Prostate gland (tissue), 2 donors: ENCODE measurements at regions not wholly inside any gene's neighbourhood (a gene's known extent, or its start where the extent isn't known, plus 50 kb on each side); places are given as distances from the start of the nearest gene placed in this dataset.
"Not testable (repeated sequence)": the region's sequence is repeated elsewhere in the genome, so short reads cannot be mapped to it uniquely, and the experiment has no call there.

ENCODE experiments used
- DNase-seq: peaks from one replicate; pipeline ENCODE4 v3.0.0-alpha.2; 2019; ENCODE audit warnings: low spot score
- H3K27ac ChIP-seq, 2 donors: fragments of 200-600 bp; sonication (generic); 2 replicates each; pipeline ENCODE4 v1.5.1; 2017 to 2019
- H3K27me3 ChIP-seq: fragments of 200-600 bp; sonication (generic); replicated peaks from 2 replicates; pipeline ENCODE4 v1.5.1; 2019; ENCODE audit not compliant: insufficient read depth
- H3K36me3 ChIP-seq, 2 donors: fragments of 200-600 bp; sonication (generic); 1 replicate in 1 of 2; 2 replicates in 1 of 2; pipeline versions ENCODE4 v1.5.1 to v1.8.1; 2017 to 2019
- H3K4me1 ChIP-seq: fragments of 200-600 bp; sonication (generic); replicated peaks from 2 replicates; pipeline ENCODE4 v1.5.1; 2019
- H3K4me3 ChIP-seq, 2 donors: fragments of 200-600 bp; sonication (generic); 2 replicates each; pipeline ENCODE4 v1.5.1; 2017 to 2019
- H3K9me3 ChIP-seq: fragments of 200-600 bp; sonication (generic); 2 replicates; pipeline ENCODE4 v1.5.1; 2017
- CTCF ChIP-seq, 4 experiments: fragments of 200-600 bp in 2 of 4; fragments of 450-650 bp in 2 of 4; sonication (generic) in 2 of 4; IDR thresholded peaks; 1 replicate in 3 of 4; 2 replicates in 1 of 4; pipeline ENCODE4 v1.5.1; 2016 to 2019; ENCODE audit warnings: antibody characterized with exemption in 4 of 4, mild to moderate bottlenecking in 2 of 4, moderate library complexity in 2 of 4
- POLR2A ChIP-seq: fragments of 450-650 bp; IDR thresholded peaks from one replicate; pipeline ENCODE4 v1.6.1; 2016; ENCODE audit warnings: antibody characterized with exemption, mild to moderate bottlenecking
- POLR2AphosphoS5 ChIP-seq: sonication (generic); formaldehyde crosslinking; IDR thresholded peaks from one replicate; pipeline ENCODE4 v1.6.1; 2017; ENCODE audit warnings: antibody characterized with exemption
- WGBS: methylation state at CpG from one replicate; pipeline ENCODE4 v1.1.5; 2018; 5-methylcytosine and 5-hydroxymethylcytosine counted together
- intact Hi-C: fragments of 100-400 bp; cut with DNase I; formaldehyde crosslinking; loops from one replicate; pipeline ENCODE4 v1.14.2; 2022

- WGBS = 86% methylated on average over 7 of the region's 7 CpGs
- H3K27ac ChIP-seq = no peak overlapping the region
- no peaks in the 10 kb centered on the region for H3K27me3 ChIP-seq
- DNase-seq = no peak
- no peak overlapping the region for H3K4me3 ChIP-seq
- H3K4me1 ChIP-seq = no peaks in the 10 kb centered on the region
- H3K9me3 ChIP-seq = no peaks in the 10 kb centered on the region
- no peaks in the 10 kb centered on the region for H3K36me3 ChIP-seq
- no peak for TF ChIP-seq CTCF (IDR thresholded peaks at IDR 0.05)
- no peak for TF ChIP-seq POLR2AphosphoS5
- no peak for TF ChIP-seq POLR2A
- intact Hi-C loops = no loop called here
Measured at GRCh38 chr1:14270821-14271220, 327.7 kb upstream of the KAZN start.

GRCh38 chr1:14273811-14274210 is 324.7 kb upstream of the KAZN start:
- no peak overlapping the region for H3K4me3 ChIP-seq
- H3K4me1 ChIP-seq = no peaks in the 10 kb centered on the region
- H3K9me3 ChIP-seq = no peaks in the 10 kb centered on the region
- no peak for DNase-seq
- H3K27ac ChIP-seq = no peak overlapping the region
- no peak for TF ChIP-seq POLR2A
- H3K36me3 ChIP-seq = no peaks in the 10 kb centered on the region
- 79% methylated on average over 5 of the region's 5 CpGs for WGBS
- intact Hi-C loops = no loop called here
- H3K27me3 ChIP-seq = no peaks in the 10 kb centered on the region

- intact Hi-C loops, H3K27me3 ChIP-seq, H3K36me3 ChIP-seq, H3K9me3 ChIP-seq, H3K27ac ChIP-seq, H3K4me3 ChIP-seq, H3K4me1 ChIP-seq, DNase-seq: not testable (repeated sequence)
- 98% methylated on average over 12 of the region's 12 CpGs for WGBS
Measured at GRCh38 chr1:14279891-14280290, 318.6 kb upstream of the KAZN start.

- no peak for DNase-seq
- Histone ChIP-seq H3K27ac (no peak overlapping the region), H3K9me3 (no peaks in the 10 kb centered on the region), H3K4me3 (no peak overlapping the region), H3K36me3 (no peaks in the 10 kb centered on the region), H3K4me1 (no peaks in the 10 kb centered on the region), H3K27me3 (no peaks in the 10 kb centered on the region)
- WGBS = 32% methylated on average over 2 of the region's 2 CpGs
- no peak for TF ChIP-seq POLR2A
- intact Hi-C loops = no loop called here
Measured at GRCh38 chr1:14280909-14281308, 317.6 kb upstream of the KAZN start.

GRCh38 chr1:14281412-14281811 is 317.1 kb upstream of the KAZN start:
- Histone ChIP-seq H3K9me3 (no peaks in the 10 kb centered on the region), H3K36me3 (no peaks in the 10 kb centered on the region), H3K27me3 (no peaks in the 10 kb centered on the region), H3K4me3 (no peak overlapping the region), H3K4me1 (no peaks in the 10 kb centered on the region), H3K27ac (no peak overlapping the region)
- intact Hi-C loops = no loop called here
- TF ChIP-seq POLR2AphosphoS5 = no peak
- TF ChIP-seq POLR2A = no peak
- TF ChIP-seq CTCF (IDR thresholded peaks at IDR 0.05) = no peak
- 89% methylated on average over 1 of the region's 1 CpG for WGBS
- no peak for DNase-seq

GRCh38 chr1:14282707-14283106 is 315.8 kb upstream of the KAZN start:
- H3K9me3 ChIP-seq = no peaks in the 10 kb centered on the region
- H3K4me1 ChIP-seq = no peaks in the 10 kb centered on the region
- no peak overlapping the region for H3K4me3 ChIP-seq
- 50% methylated on average over 7 of the region's 7 CpGs for WGBS
- intact Hi-C loops = no loop called here
- H3K27me3 ChIP-seq = no peaks in the 10 kb centered on the region
- H3K27ac ChIP-seq = no peak overlapping the region
- no peaks in the 10 kb centered on the region for H3K36me3 ChIP-seq
- no peak for TF ChIP-seq POLR2A
- no peak for TF ChIP-seq CTCF (IDR thresholded peaks at IDR 0.05)
- DNase-seq = no peak
